Transverse colon (tissue), 4 donors: ENCODE measurements at regions not wholly inside any gene's neighbourhood (a gene's known extent, or its start where the extent isn't known, plus 50 kb on each side); places are given as distances from the start of the nearest gene placed in this dataset.

Experiments used
- CTCF ChIP-seq, 5 experiments: fragments of 200-600 bp in 3 of 5; fragments of 450-650 bp in 2 of 5; sonication (generic) in 3 of 5; IDR thresholded peaks; 1 replicate in 2 of 5; 2 replicates in 3 of 5; pipeline ENCODE4 v1.5.1; 2016 to 2017; ENCODE audit warnings: antibody characterized with exemption in 5 of 5, inconsistent platforms in 3 of 5, mild to moderate bottlenecking in 2 of 5, moderate library complexity in 1 of 5
- POLR2A ChIP-seq: fragments of 450-650 bp; IDR thresholded peaks from one replicate; pipeline ENCODE4 v1.6.1; 2016; ENCODE audit warnings: antibody characterized with exemption, mild to moderate bottlenecking, moderate library complexity
- POLR2AphosphoS5 ChIP-seq, 3 donors: sonication (generic); formaldehyde crosslinking; IDR thresholded peaks; one replicate each; pipeline ENCODE4 v1.6.1; 2016; ENCODE audit warnings: antibody characterized with exemption in 3 of 3

- TF ChIP-seq POLR2A (no peak), CTCF (IDR thresholded peaks at IDR 0.05) (no peak), POLR2AphosphoS5 (IDR thresholded peaks at IDR 0.05) (no peak)
These were observed 631.7 kb downstream of the VRK1 start for GRCh38 chr14:97428808-97429440.
